ENCODE measurements at regions not wholly inside any gene's neighbourhood (a gene's known extent, or its start where the extent isn't known, plus 50 kb on each side); places are given as distances from the start of the nearest gene placed in this dataset.

DNA sequence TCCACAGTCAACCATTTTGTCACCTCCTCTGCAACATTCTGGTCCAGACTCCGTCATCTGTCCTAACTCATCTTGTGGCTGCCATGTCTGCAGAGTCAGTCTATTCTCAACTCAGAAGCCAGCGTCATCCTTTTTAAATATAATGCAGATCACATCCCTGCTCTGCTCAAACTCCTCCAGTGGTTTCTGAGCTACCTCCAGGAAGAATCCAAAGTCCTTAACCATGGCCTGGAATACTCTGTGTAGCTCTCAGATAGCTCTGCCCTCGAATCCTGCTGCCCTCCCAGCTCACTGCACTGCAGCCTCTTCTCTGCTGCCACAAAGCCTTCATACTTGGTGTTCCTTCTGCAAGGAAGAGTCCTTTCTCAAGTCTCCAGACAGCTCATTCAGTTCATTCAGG lies 190.8 kb downstream of the FOXO1 start:
- Mint-ChIP-seq H3K27ac (no peak overlapping the region), H3K9me3 (peaks cover 6% of the 10 kb centered on the region), H3K4me1 (peaks cover 7% of the 10 kb centered on the region), H3K4me3 (no peak overlapping the region), H3K36me3 (ENCODE audit: low read depth) (peaks cover under 1% of the 10 kb centered on the region), H3K27me3 (no peaks in the 10 kb centered on the region)
- CTCF ChIA-PET, result interaction anchor here (0.6 to 2.4 kb wide), 6 partner anchors 9 to 41 kb away, joined by 3 to 6 read pairs (median 4); no protein-coding TSS in a partner anchor
- POLR2A ChIA-PET, result no interaction called here
- DNase-seq, result no peak

DNA sequence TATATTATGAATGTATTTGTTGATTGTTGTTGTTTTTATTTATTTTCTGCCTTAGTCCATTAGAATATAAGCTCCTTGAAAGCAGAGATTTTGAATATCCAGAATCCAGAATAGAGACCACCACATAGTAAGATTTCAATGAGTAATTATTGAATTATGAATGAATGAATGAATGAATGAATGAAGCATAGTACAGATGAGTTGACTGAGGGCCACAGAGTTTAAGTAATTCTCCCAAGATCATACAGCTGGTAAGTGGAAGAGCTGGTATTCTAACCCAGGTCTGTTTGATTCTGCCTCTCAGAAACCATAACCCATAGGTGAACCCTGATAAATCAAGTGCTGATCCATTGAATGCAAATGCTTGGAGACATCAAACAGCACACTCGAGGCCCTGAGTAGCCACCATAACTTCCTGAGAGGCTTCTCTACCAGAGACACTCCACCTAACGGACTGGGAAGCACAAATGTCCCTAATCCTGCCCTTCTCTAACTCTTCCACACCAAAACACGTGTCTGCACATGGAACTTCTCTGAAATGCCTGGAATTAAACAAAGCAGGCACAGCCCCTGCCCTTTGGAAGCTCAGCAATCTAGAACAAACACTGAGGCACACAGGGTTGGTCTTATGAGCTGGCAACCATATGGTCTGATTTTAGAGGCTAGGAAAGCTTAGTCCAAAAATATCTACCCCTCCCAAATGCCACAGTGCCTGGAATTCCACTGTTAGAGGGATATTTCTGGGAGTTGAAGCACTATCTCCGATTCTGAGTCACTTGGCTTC lies 190.1 kb downstream of the FOXO1 start:
- CTCF ChIA-PET, result interaction anchor here (0.8 to 2.4 kb wide), 4 partner anchors 8 to 42 kb away, joined by 3 to 6 read pairs (median 6); no protein-coding TSS in a partner anchor
- H3K4me3 Mint-ChIP-seq, result no peak overlapping the region
- H3K4me1 Mint-ChIP-seq, result peaks cover 15% of the 10 kb centered on the region
- no peak for DNase-seq
- POLR2A ChIA-PET, result no interaction called here
- H3K27me3 Mint-ChIP-seq, result no peaks in the 10 kb centered on the region
- H3K27ac Mint-ChIP-seq, result no peak overlapping the region
- peaks cover 2% of the 10 kb centered on the region for H3K36me3 Mint-ChIP-seq (ENCODE audit: low read depth)
- H3K9me3 Mint-ChIP-seq, result peaks cover 4% of the 10 kb centered on the region

DNA sequence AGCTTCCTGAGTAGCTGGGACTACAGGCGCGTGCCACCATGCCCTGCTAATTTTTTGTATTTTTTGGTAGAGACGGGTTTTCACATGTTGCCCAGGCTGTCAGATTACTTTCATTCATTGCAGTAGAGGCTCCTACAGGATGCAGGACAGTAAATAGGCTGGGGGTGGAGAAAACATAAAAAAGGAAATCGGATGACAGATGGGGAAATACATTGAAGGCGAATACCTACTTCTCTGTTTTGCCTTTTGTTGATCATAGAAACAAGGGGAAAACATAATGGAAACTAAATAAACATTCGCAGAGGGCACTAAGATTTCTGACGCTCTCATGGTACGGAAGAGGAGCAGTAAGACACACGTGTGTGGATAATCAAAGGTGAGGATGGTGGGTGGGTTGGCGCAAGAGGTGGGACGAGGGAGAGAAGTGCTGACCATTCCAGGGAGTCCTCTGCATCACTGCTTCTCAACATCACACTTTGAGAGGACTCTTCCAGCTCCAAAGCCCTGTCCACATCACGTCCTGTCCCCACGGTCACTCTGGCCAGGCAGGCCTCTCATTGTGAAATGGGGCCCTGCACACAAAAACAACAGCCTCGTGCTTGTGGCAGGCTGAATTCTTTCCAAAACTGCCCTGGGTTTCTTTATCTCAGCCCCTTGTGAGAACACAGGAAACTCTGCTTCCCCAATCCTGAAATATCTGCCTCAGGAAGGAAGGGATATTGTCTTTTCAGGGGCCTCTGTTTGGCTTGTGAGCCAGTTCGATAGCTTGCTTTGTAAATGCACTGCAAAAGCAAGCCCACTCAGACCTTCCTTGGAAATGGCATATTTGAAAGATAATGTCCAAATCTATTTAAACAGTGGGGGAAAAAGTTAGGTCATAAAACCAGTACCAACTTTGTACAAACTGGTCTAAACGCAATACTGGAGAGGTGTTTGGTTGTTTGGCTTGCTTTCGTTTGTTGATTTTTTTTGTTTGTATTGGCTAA lies 188.5 kb downstream of the FOXO1 start:
- POLR2A ChIA-PET, result no interaction called here

DNA sequence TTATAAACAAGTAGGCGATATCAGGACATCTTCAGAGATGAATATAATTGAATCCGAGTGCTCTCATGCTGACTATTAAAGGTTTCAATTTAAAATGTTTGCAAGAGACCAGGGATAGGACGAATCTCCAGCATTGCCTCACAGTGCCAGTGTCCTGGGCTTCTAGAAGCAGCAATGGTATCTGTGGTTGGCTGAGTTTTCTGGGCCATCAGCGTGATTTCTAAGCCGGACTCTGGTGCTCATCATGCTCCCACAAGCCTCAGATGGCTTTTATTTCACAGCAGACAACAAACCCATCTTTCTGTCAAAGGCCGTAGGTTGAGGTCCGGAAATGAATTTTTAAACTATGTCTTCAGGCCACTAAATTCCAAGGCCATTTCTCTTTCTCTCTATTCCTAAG lies 187.7 kb downstream of the FOXO1 start:
- H3K27me3 Mint-ChIP-seq, result no peaks in the 10 kb centered on the region
- H3K4me1 Mint-ChIP-seq, result peaks cover 30% of the 10 kb centered on the region
- CTCF ChIA-PET, result no interaction called here
- H3K27ac Mint-ChIP-seq, result no peak overlapping the region
- POLR2A ChIA-PET, result no interaction called here
- DNase-seq, result no peak
- peaks cover 9% of the 10 kb centered on the region for H3K36me3 Mint-ChIP-seq (ENCODE audit: low read depth)
- H3K9me3 Mint-ChIP-seq, result peaks cover 11% of the 10 kb centered on the region
- H3K4me3 Mint-ChIP-seq, result no peak overlapping the region

More for the DNA sequence above, 188.5 kb downstream of the FOXO1 start:
- H3K36me3 Mint-ChIP-seq (ENCODE audit: low read depth), result peaks cover 9% of the 10 kb centered on the region
- peaks cover 24% of the 10 kb centered on the region for H3K4me1 Mint-ChIP-seq
- CTCF ChIA-PET, result no interaction called here
- H3K27me3 Mint-ChIP-seq, result no peaks in the 10 kb centered on the region
- no peak for DNase-seq
- H3K9me3 Mint-ChIP-seq, result peaks cover 11% of the 10 kb centered on the region
- H3K4me3 Mint-ChIP-seq, result no peak overlapping the region
- no peak overlapping the region for H3K27ac Mint-ChIP-seq

DNA sequence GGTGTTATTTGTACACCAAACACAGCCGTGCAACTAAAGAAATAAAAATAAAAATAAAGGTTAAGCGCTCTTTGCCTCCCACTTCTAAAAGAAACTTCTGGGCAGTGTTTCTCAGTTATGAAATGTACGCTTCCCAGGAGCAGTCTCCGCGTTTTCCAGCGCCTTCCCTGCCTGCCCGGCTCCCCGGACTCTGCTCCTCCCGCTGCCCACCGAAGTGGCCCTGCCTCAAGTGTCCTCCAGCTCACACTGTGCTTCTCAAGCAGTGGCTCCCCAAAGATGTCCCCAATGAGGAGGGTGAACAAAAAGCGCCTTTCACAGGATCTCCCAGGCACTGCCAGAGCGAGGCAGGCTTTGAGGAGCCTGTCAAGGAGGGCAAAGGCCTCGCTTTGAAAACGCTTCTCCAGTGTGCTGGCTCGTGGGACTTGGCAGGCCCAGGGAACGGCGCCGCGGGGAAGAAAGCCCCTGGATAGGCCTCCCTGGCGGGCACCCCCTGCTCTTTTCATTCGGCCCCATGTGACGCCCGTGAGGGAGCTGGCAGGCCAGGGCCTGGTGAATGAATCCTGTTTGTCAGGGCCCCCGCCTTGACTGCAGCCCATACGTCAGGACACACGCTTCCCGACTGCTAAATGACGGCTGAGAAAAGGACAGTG lies 187.1 kb downstream of the FOXO1 start:
- H3K9me3 Mint-ChIP-seq, result peaks cover 16% of the 10 kb centered on the region
- H3K36me3 Mint-ChIP-seq (ENCODE audit: low read depth), result peaks cover 15% of the 10 kb centered on the region
- no peaks in the 10 kb centered on the region for H3K27me3 Mint-ChIP-seq
- H3K4me1 Mint-ChIP-seq, result peaks cover 35% of the 10 kb centered on the region
- DNase-seq, result no peak
- no peak overlapping the region for H3K27ac Mint-ChIP-seq
- no peak overlapping the region for H3K4me3 Mint-ChIP-seq
- CTCF ChIA-PET, result no interaction called here
- POLR2A ChIA-PET, result no interaction called here

DNA sequence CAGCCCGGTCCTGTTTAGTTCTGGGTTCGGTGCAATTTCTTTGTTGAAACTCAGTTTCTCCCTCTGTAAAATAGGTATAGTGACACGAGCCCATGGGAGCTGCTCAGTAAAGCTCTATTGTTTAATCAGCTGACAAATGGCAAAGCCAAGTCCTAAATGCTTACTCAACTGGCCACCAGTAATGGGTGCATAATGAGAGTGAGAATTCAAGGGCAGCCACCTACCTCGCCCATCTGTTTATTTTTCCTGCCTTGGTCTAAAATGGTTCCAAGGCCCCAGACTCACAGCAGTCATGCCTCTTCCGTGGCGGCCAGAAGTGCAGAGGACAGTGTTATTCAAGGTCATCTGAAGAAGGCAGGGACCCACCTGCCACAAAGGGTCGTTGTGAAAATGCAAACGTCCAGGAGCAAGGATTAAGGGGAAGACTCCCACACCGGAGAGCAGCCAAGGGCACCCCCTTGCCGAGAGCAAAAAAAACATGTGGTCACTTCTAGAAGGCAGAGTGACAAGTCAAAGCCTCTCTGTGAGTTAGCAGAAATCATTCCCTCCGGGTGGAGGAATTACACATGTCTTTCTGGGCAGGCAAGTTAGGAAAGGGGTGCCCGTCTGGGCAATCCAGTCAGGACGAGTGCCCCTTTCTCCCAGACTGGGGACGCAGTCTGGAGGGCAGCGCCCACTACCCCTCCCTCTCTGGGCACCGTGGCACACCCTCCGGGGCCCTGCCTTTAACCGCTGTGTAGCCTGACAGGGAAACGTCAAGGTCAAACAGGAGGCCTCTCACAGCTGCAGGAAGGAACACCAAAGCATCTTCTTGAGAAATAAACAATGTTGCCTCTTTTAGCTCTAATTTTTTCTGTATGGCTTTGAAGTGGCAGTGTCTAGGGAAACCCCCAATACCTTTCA lies 186.2 kb downstream of the FOXO1 start:
- peaks cover 17% of the 10 kb centered on the region for H3K36me3 Mint-ChIP-seq (ENCODE audit: low read depth)
- POLR2A ChIA-PET, result no interaction called here
- H3K4me3 Mint-ChIP-seq, result no peak overlapping the region
- H3K27ac Mint-ChIP-seq, result peak overlapping the region; percentile 65
- H3K9me3 Mint-ChIP-seq, result peaks cover 13% of the 10 kb centered on the region
- CTCF ChIA-PET, result no interaction called here
- DNase-seq, result no peak
- no peaks in the 10 kb centered on the region for H3K27me3 Mint-ChIP-seq
- H3K4me1 Mint-ChIP-seq, result peaks cover 45% of the 10 kb centered on the region

DNA sequence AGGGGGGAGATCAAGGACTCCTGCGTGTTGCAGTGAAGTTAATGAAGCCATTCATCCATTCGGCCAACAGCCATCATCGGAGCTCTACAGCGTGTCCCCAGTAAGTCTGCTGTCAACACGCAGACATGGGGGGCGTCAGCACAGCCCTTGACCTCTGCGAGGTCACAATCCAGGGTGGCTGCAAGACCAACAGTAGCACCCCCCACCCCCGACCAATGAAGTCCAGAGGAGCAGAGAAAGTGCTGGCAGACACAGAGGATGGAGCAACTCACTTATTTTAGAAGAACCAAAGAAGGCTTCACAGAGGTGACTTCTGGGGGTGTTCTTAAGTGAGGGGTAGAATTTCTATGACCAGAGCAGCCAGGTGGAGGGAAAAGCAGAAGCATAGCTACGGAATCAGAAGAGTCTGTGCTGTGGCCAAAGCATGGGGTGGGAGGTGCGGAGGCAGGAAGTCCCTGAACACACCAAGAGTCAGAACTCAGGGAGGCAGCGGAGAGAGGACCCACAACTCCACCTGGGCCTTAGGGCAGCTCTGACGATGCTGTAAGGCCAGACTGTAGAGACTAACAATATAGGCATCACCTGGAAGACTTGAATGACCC lies 185.4 kb downstream of the FOXO1 start:
- peaks cover 51% of the 10 kb centered on the region for H3K4me1 Mint-ChIP-seq
- H3K27ac Mint-ChIP-seq, result peak overlapping the region; percentile 65
- H3K36me3 Mint-ChIP-seq (ENCODE audit: low read depth), result peaks cover 17% of the 10 kb centered on the region
- peaks cover 13% of the 10 kb centered on the region for H3K9me3 Mint-ChIP-seq
- no peak overlapping the region for H3K4me3 Mint-ChIP-seq
- ChIA-PET CTCF (no interaction called here), POLR2A (no interaction called here)
- H3K27me3 Mint-ChIP-seq, result no peaks in the 10 kb centered on the region
- no peak for DNase-seq

DNA sequence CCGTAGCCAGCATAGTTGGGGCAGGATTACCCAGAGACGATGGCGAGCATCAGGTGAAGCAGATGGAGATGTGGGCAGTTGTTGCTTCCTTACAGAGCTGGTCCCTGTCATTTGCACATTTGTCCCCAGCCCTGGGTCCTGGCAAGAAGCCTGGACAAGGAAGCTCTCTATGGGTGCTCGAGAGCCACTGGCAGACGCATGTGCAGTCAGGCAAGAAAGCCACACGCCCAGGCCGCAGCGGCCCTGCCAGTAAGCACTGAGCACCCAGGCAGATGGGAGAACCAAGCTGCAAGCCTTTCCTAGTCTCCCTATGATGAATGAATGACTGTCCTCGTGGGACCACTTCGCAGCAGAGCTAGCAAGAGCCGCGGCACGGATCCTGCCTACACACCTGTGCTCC lies 182.8 kb downstream of the FOXO1 start:
- DNase-seq, result no peak
- H3K27me3 Mint-ChIP-seq, result no peaks in the 10 kb centered on the region
- peak overlapping the region; percentile 98 for H3K27ac Mint-ChIP-seq
- peaks cover 70% of the 10 kb centered on the region for H3K4me1 Mint-ChIP-seq
- ChIA-PET CTCF (interaction anchor here (1.3 to 1.6 kb wide), 3 partner anchors 8 to 115 kb away, joined by 3 to 6 read pairs (median 4); no protein-coding TSS in a partner anchor), POLR2A (no interaction called here)
- H3K36me3 Mint-ChIP-seq (ENCODE audit: low read depth), result peaks cover 17% of the 10 kb centered on the region
- H3K9me3 Mint-ChIP-seq, result peaks cover 13% of the 10 kb centered on the region
- no peak overlapping the region for H3K4me3 Mint-ChIP-seq

DNA sequence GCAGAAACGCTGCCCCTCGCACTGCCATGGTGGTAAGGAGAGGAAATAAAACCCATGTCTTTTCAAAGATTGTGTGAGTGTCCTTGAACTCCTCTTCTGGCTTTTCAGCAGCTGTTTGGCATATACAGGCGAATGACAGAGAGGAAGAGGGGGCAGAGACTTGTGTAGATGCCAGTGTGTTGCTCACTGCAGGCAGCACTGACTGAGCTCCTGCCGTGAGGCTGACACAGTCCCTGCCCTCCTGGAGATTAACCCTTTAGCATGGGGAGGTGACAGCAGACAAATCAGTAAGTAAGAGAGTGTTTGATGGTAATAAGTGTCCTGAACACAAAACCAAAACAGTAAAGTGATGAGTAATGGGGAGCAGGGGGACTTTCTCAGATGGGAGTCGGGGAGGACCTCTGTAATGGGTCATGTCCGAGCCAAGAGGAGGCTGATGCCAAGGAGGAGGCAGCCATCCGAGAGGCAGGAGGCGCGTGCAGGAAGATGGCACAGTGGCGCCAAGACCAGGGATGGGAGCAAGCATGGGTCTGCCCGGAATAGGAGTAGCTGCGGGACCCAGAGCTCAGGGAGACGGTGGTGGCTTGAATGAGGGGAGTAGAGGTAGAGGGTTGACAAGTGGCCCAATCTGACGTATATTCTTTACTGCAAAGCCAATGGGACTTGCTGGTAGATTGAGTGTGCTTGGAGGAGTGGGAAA lies 182.2 kb downstream of the FOXO1 start:
- peaks cover 17% of the 10 kb centered on the region for H3K36me3 Mint-ChIP-seq (ENCODE audit: low read depth)
- peaks cover 77% of the 10 kb centered on the region for H3K4me1 Mint-ChIP-seq
- no peaks in the 10 kb centered on the region for H3K27me3 Mint-ChIP-seq
- peak overlapping the region; percentile 98 for H3K27ac Mint-ChIP-seq
- ChIA-PET POLR2A (no interaction called here), CTCF (interaction anchor here (0.6 to 1.6 kb wide), 4 partner anchors 8 to 114 kb away, joined by 3 to 6 read pairs (median 4); no protein-coding TSS in a partner anchor)
- peak overlapping the region; percentile 1 for H3K4me3 Mint-ChIP-seq
- peaks cover 13% of the 10 kb centered on the region for H3K9me3 Mint-ChIP-seq
- no peak for DNase-seq

DNA sequence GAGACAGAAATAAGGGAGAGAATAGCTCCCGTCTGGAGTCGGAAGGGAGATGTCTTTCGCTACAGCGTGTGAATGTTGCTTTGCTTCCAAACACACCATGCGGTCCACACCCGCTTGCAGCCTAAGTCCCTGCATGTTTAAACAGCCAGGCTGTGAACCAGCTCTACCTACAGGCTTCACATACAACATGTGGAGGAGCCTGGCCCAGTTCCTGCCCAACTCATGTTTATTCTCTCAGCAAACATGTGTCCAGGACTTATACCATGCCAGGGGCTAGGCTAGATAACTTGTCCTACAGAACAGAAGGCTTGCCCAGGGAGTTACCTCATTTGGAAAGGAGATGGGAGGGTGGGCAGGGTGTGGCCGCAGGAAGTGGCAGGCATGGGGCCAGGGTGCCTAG lies 181.5 kb downstream of the FOXO1 start:
- CTCF ChIA-PET, result interaction anchor here (1.2 to 1.6 kb wide), 4 partner anchors 9 to 114 kb away, joined by 3 to 6 read pairs (median 4); no protein-coding TSS in a partner anchor
- DNase-seq, result peak; percentile 32
- POLR2A ChIA-PET, result no interaction called here
- H3K4me3 Mint-ChIP-seq, result peak overlapping the region; percentile 52
- no peaks in the 10 kb centered on the region for H3K27me3 Mint-ChIP-seq
- H3K9me3 Mint-ChIP-seq, result peaks cover 13% of the 10 kb centered on the region
- H3K27ac Mint-ChIP-seq, result peak overlapping the region; percentile 98
- H3K4me1 Mint-ChIP-seq, result peaks cover 84% of the 10 kb centered on the region
- H3K36me3 Mint-ChIP-seq (ENCODE audit: low read depth), result peaks cover 17% of the 10 kb centered on the region
